BLaER1 treated with 17β-estradiol and CSF1 and Interleukin-3, amounts not matched to agents 10 nM and 100 nM (cell line): ENCODE measurements at regions not wholly inside any gene's neighbourhood (a gene's known extent, or its start where the extent isn't known, plus 50 kb on each side); places are given as distances from the start of the nearest gene placed in this dataset.

ENCODE experiments used
- H3K27ac ChIP-seq, 11 experiments: shearing (Covaris generic); formaldehyde crosslinking; 2 replicates each; pipeline ENCODE4 v1.8.1; 2022
- H3K27me3 ChIP-seq, 11 experiments: shearing (Covaris generic); formaldehyde crosslinking; 2 replicates each; pipeline ENCODE4 v1.8.1; 2022
- H3K36me3 ChIP-seq, 11 experiments: shearing (Covaris generic); formaldehyde crosslinking; 2 replicates each; pipeline ENCODE4 v1.8.1; 2022
- H3K4me1 ChIP-seq, 10 experiments: shearing (Covaris generic); formaldehyde crosslinking; 2 replicates each; pipeline ENCODE4 v1.8.1; 2022
- H3K4me2 ChIP-seq, 11 experiments: shearing (Covaris generic); formaldehyde crosslinking; 2 replicates each; pipeline ENCODE4 v1.8.1; 2022
- H3K4me3 ChIP-seq, 10 experiments: shearing (Covaris generic); formaldehyde crosslinking; 2 replicates each; pipeline ENCODE4 v1.8.1; 2022
- H3K9ac ChIP-seq, 11 experiments: shearing (Covaris generic); formaldehyde crosslinking; 2 replicates each; pipeline ENCODE4 v1.8.1; 2022
- H3K9me3 ChIP-seq, 11 experiments: shearing (Covaris generic); formaldehyde crosslinking; replicated peaks in 1 of 11; 2 replicates each; pipeline ENCODE4 v1.8.1; 2022
- H4K20me1 ChIP-seq, 11 experiments: shearing (Covaris generic); formaldehyde crosslinking; 2 replicates each; pipeline ENCODE4 v1.8.1; 2022
- Cebpa-rat ChIP-seq, 11 experiments: shearing (Covaris generic); IDR thresholded peaks; 2 replicates each; pipeline ENCODE4 v1.8.1; 2022

- Histone ChIP-seq H3K4me2 (peak overlapping the region; percentile 31 to 80 (median 55); a peak in 20 of 22 replicates), H4K20me1 (no peaks in the 10 kb centered on the region), H3K27me3 (no peaks in the 10 kb centered on the region), H3K4me1 (peaks cover 9 to 19% (median 11%) of the 10 kb centered on the region in 10 experiments; a peak in 18 of 20 replicates), H3K36me3 (no peaks in the 10 kb centered on the region), H3K9me3 (no peaks in the 10 kb centered on the region; a peak in 1 of 22 replicates), H3K27ac (peak overlapping the region in 9 of 11 experiments; percentile 51 to 84 (median 72); a peak in 18 of 22 replicates), H3K9ac (peak overlapping the region in 6 of 11 experiments; percentile 8 to 66 (median 44); a peak in 9 of 22 replicates), H3K4me3 (no peak overlapping the region)
- peak in 1 of 11 experiments; percentile 66; a peak in 2 of 22 replicates for TF ChIP-seq Cebpa-rat (IDR thresholded peaks at IDR 0.05)
Observed at GRCh38 chr10:57294698-57295097, 933.6 kb upstream of the ZWINT start.

GRCh38 chr10:57288754-57289153, 927.7 kb upstream of the ZWINT start:
- Histone ChIP-seq H4K20me1 (no peaks in the 10 kb centered on the region), H3K4me2 (no peak overlapping the region), H3K36me3 (no peaks in the 10 kb centered on the region), H3K27ac (no peak overlapping the region), H3K4me3 (no peak overlapping the region), H3K9me3 (0 out of 22 replicates have a peak, but pooled peaks cover 0 to 5% (median 0%) of the 10 kb centered on the region in 11 experiments), H3K4me1 (no peaks in the 10 kb centered on the region), H3K27me3 (no peaks in the 10 kb centered on the region), H3K9ac (no peak overlapping the region)
- no peak for TF ChIP-seq Cebpa-rat (IDR thresholded peaks at IDR 0.05)

- Histone ChIP-seq H3K36me3 (no peaks in the 10 kb centered on the region), H3K27me3 (no peaks in the 10 kb centered on the region), H3K9me3 (peaks cover 4 to 8% (median 7%) of the 10 kb centered on the region in 11 experiments; a peak in 14 of 22 replicates), H4K20me1 (no peaks in the 10 kb centered on the region), H3K4me1 (peaks cover 8 to 34% (median 21%) of the 10 kb centered on the region in 10 experiments; a peak in 19 of 20 replicates), H3K4me3 (no peak overlapping the region), H3K27ac (peak overlapping the region in 5 of 11 experiments; percentile 13 to 41 (median 36); a peak in 4 of 22 replicates), H3K4me2 (peak overlapping the region; percentile 16 to 70 (median 56); a peak in 18 of 22 replicates), H3K9ac (no peak overlapping the region; a peak in 1 of 22 replicates)
- no peak for TF ChIP-seq Cebpa-rat (IDR thresholded peaks at IDR 0.05)
Observed at GRCh38 chr10:57262892-57263291, 901.8 kb upstream of the ZWINT start.

GRCh38 chr10:57260175-57260574, 899.1 kb upstream of the ZWINT start:
- H3K9ac ChIP-seq = no peak overlapping the region
- H3K4me1 ChIP-seq = peaks cover 8 to 34% (median 21%) of the 10 kb centered on the region in 10 experiments; a peak in 19 of 20 replicates
- H3K4me3 ChIP-seq = no peak overlapping the region
- no peaks in the 10 kb centered on the region for H3K36me3 ChIP-seq
- no peak overlapping the region for H3K27ac ChIP-seq
- peaks cover 4 to 8% (median 7%) of the 10 kb centered on the region in 11 experiments; a peak in 14 of 22 replicates for H3K9me3 ChIP-seq
- H3K4me2 ChIP-seq = no peak overlapping the region
- no peaks in the 10 kb centered on the region for H3K27me3 ChIP-seq
- no peaks in the 10 kb centered on the region for H4K20me1 ChIP-seq
- TF ChIP-seq Cebpa-rat (IDR thresholded peaks at IDR 0.05) = no peak

- no peaks in the 10 kb centered on the region for H4K20me1 ChIP-seq
- H3K27ac ChIP-seq = no peak overlapping the region
- H3K4me1 ChIP-seq = peaks cover 0 to 11% (median 7%) of the 10 kb centered on the region in 10 experiments; a peak in 7 of 20 replicates
- H3K36me3 ChIP-seq = no peaks in the 10 kb centered on the region
- no peak overlapping the region for H3K9ac ChIP-seq
- no peak overlapping the region for H3K4me3 ChIP-seq
- no peak overlapping the region for H3K4me2 ChIP-seq
- H3K27me3 ChIP-seq = no peaks in the 10 kb centered on the region
- H3K9me3 ChIP-seq = peaks cover 0 to 13% (median 11%) of the 10 kb centered on the region in 11 experiments; a peak in 13 of 22 replicates
- no peak for TF ChIP-seq Cebpa-rat (IDR thresholded peaks at IDR 0.05)
Observed at GRCh38 chr10:57249615-57250281, 888.7 kb upstream of the ZWINT start.

GRCh38 chr10:57247271-57247670, 886.2 kb upstream of the ZWINT start:
- no peak for TF ChIP-seq Cebpa-rat (IDR thresholded peaks at IDR 0.05)
- Histone ChIP-seq H3K4me1 (no peaks in the 10 kb centered on the region; a peak in 2 of 20 replicates), H3K9ac (no peak overlapping the region), H3K36me3 (no peaks in the 10 kb centered on the region), H3K4me3 (no peak overlapping the region), H3K27me3 (no peaks in the 10 kb centered on the region), H3K9me3 (peaks cover 0 to 13% (median 11%) of the 10 kb centered on the region in 11 experiments; a peak in 13 of 22 replicates), H4K20me1 (no peaks in the 10 kb centered on the region), H3K4me2 (no peak overlapping the region), H3K27ac (no peak overlapping the region)

- Histone ChIP-seq H3K27ac (no peak overlapping the region), H3K9me3 (peaks cover 0 to 12% (median 4%) of the 10 kb centered on the region in 11 experiments; a peak in 8 of 22 replicates), H3K9ac (no peak overlapping the region), H3K36me3 (no peaks in the 10 kb centered on the region), H3K4me1 (no peaks in the 10 kb centered on the region), H3K4me2 (no peak overlapping the region), H3K27me3 (no peaks in the 10 kb centered on the region), H3K4me3 (no peak overlapping the region), H4K20me1 (no peaks in the 10 kb centered on the region)
- TF ChIP-seq Cebpa-rat (IDR thresholded peaks at IDR 0.05) = no peak
Observed at GRCh38 chr10:57225920-57226319, 864.9 kb upstream of the ZWINT start.

GRCh38 chr10:57224811-57225210, 863.8 kb upstream of the ZWINT start:
- H3K27me3 ChIP-seq = no peaks in the 10 kb centered on the region
- H4K20me1 ChIP-seq = no peaks in the 10 kb centered on the region
- TF ChIP-seq Cebpa-rat (IDR thresholded peaks at IDR 0.05) = no peak
- H3K4me1 ChIP-seq = no peaks in the 10 kb centered on the region
- H3K9ac ChIP-seq = no peak overlapping the region
- H3K9me3 ChIP-seq = peaks cover 0 to under 1% (median 0%) of the 10 kb centered on the region in 11 experiments; a peak in 2 of 22 replicates
- H3K27ac ChIP-seq = no peak overlapping the region
- no peak overlapping the region for H3K4me3 ChIP-seq
- no peak overlapping the region for H3K4me2 ChIP-seq
- no peaks in the 10 kb centered on the region for H3K36me3 ChIP-seq

GRCh38 chr10:57222603-57223002, 861.5 kb upstream of the ZWINT start:
- no peak overlapping the region for H3K9ac ChIP-seq

More at GRCh38 chr10:57222603-57223002, 861.5 kb upstream of the ZWINT start:
- Histone ChIP-seq H3K36me3 (no peaks in the 10 kb centered on the region), H3K9me3 (no peaks in the 10 kb centered on the region), H3K4me2 (no peak overlapping the region), H3K27ac (no peak overlapping the region), H3K4me1 (peaks cover 0 to 7% (median 0%) of the 10 kb centered on the region in 10 experiments; a peak in 9 of 20 replicates), H4K20me1 (no peaks in the 10 kb centered on the region), H3K4me3 (no peak overlapping the region), H3K27me3 (no peaks in the 10 kb centered on the region)
- TF ChIP-seq Cebpa-rat (IDR thresholded peaks at IDR 0.05) = no peak
